Peyer's patch (tissue), 4 donors: ENCODE measurements at regions not wholly inside any gene's neighbourhood (a gene's known extent, or its start where the extent isn't known, plus 50 kb on each side); places are given as distances from the start of the nearest gene placed in this dataset.

Source experiments
- DNase-seq, 3 donors: peaks; one replicate each; pipeline ENCODE4 v3.0.0-alpha.2; 2017 to 2019
- H3K27ac ChIP-seq, 4 donors: fragments of 200-600 bp; sonication (generic); one replicate each; pipeline ENCODE4 v1.5.1; 2016 to 2019
- H3K27me3 ChIP-seq, 2 donors: fragments of 200-600 bp; sonication (generic); one replicate each; pipeline ENCODE4 v1.5.1; 2019
- H3K36me3 ChIP-seq, 3 donors: fragments of 200-600 bp; sonication (generic); one replicate each; pipeline ENCODE4 v1.5.1; 2016 to 2019
- H3K4me1 ChIP-seq, 4 donors: fragments of 200-600 bp; sonication (generic); one replicate each; pipeline ENCODE4 v1.5.1; 2016 to 2019
- H3K4me3 ChIP-seq, 4 donors: fragments of 200-600 bp; sonication (generic); 1 replicate in 3 of 4; 2 replicates in 1 of 4; pipeline ENCODE4 v1.5.1; 2016 to 2019; ENCODE audit warnings: mild to moderate bottlenecking in 1 of 4
- H3K9me3 ChIP-seq, 4 donors: fragments of 200-600 bp; sonication (generic); one replicate each; pipeline ENCODE4 v1.5.1; 2016 to 2019; ENCODE audit warnings: mild to moderate bottlenecking in 1 of 4
- CTCF ChIP-seq, 6 experiments: fragments of 450-650 bp in 4 of 6; fragments of 200-600 bp in 2 of 6; sonication (generic) in 1 of 6; IDR thresholded peaks; one replicate each; pipeline ENCODE4 v1.5.1; 2017 to 2019; ENCODE audit warnings: antibody characterized with exemption in 6 of 6, mild to moderate bottlenecking in 3 of 6, moderate library complexity in 1 of 6
- POLR2A ChIP-seq, 2 donors: fragments of 450-650 bp; IDR thresholded peaks; one replicate each; pipeline ENCODE4 v1.5.1; 2017; ENCODE audit warnings: antibody characterized with exemption in 2 of 2, mild to moderate bottlenecking in 2 of 2, moderate library complexity in 2 of 2

- no peaks in the 10 kb centered on the region for H3K4me1 ChIP-seq
- no peak for DNase-seq
- no peak overlapping the region for H3K27ac ChIP-seq
- H3K27me3 ChIP-seq: no peaks in the 10 kb centered on the region
- no peaks in the 10 kb centered on the region for H3K36me3 ChIP-seq
- H3K9me3 ChIP-seq: no peaks in the 10 kb centered on the region
- TF ChIP-seq CTCF (IDR thresholded peaks at IDR 0.05) (no peak), POLR2A (IDR thresholded peaks at IDR 0.05) (no peak)
- H3K4me3 ChIP-seq: no peak overlapping the region
Measured at GRCh38 chr16:59214455-59214854, 480.3 kb upstream of the GOT2 start.

GRCh38 chr16:59213952-59214351 lies 479.8 kb upstream of the GOT2 start:
- no peak for DNase-seq
- Histone ChIP-seq H3K9me3 (no peaks in the 10 kb centered on the region), H3K4me1 (no peaks in the 10 kb centered on the region), H3K27ac (no peak overlapping the region), H3K4me3 (no peak overlapping the region), H3K36me3 (no peaks in the 10 kb centered on the region), H3K27me3 (no peaks in the 10 kb centered on the region)
- TF ChIP-seq POLR2A (IDR thresholded peaks at IDR 0.05) (no peak), CTCF (IDR thresholded peaks at IDR 0.05) (no peak)

GRCh38 chr16:59212492-59213024 lies 478.4 kb upstream of the GOT2 start:
- H3K27ac ChIP-seq: no peak overlapping the region
- H3K36me3 ChIP-seq: no peaks in the 10 kb centered on the region
- DNase-seq: no peak
- H3K9me3 ChIP-seq: no peaks in the 10 kb centered on the region
- TF ChIP-seq POLR2A (IDR thresholded peaks at IDR 0.05): no peak
- TF ChIP-seq CTCF (IDR thresholded peaks at IDR 0.05): no peak
- H3K27me3 ChIP-seq: no peaks in the 10 kb centered on the region
- no peaks in the 10 kb centered on the region for H3K4me1 ChIP-seq
- no peak overlapping the region for H3K4me3 ChIP-seq

GRCh38 chr16:59210955-59211541 lies 476.9 kb upstream of the GOT2 start:
- no peaks in the 10 kb centered on the region for H3K9me3 ChIP-seq
- no peak for DNase-seq
- TF ChIP-seq POLR2A (IDR thresholded peaks at IDR 0.05) (no peak), CTCF (IDR thresholded peaks at IDR 0.05) (no peak)
- H3K36me3 ChIP-seq: no peaks in the 10 kb centered on the region
- no peaks in the 10 kb centered on the region for H3K27me3 ChIP-seq
- no peak overlapping the region for H3K4me3 ChIP-seq
- H3K4me1 ChIP-seq: no peaks in the 10 kb centered on the region
- no peak overlapping the region for H3K27ac ChIP-seq

- no peak for TF ChIP-seq CTCF (IDR thresholded peaks at IDR 0.05)
- no peak for TF ChIP-seq POLR2A (IDR thresholded peaks at IDR 0.05)
- H3K36me3 ChIP-seq: no peaks in the 10 kb centered on the region
- no peaks in the 10 kb centered on the region for H3K9me3 ChIP-seq
- no peak overlapping the region for H3K27ac ChIP-seq
- DNase-seq: no peak
- H3K4me3 ChIP-seq: no peak overlapping the region
- H3K4me1 ChIP-seq: no peaks in the 10 kb centered on the region
- H3K27me3 ChIP-seq: no peaks in the 10 kb centered on the region
Measured at GRCh38 chr16:59205403-59205802, 471.3 kb upstream of the GOT2 start.

GRCh38 chr16:59204589-59204988 lies 470.5 kb upstream of the GOT2 start:
- Histone ChIP-seq H3K4me1 (no peaks in the 10 kb centered on the region), H3K27ac (no peak overlapping the region), H3K9me3 (no peaks in the 10 kb centered on the region), H3K27me3 (no peaks in the 10 kb centered on the region), H3K4me3 (no peak overlapping the region), H3K36me3 (no peaks in the 10 kb centered on the region)
- DNase-seq: no peak
- no peak for TF ChIP-seq POLR2A (IDR thresholded peaks at IDR 0.05)
- TF ChIP-seq CTCF (IDR thresholded peaks at IDR 0.05): no peak
